SU-DHL-6 (cell line): ENCODE measurements at regions not wholly inside any gene's neighbourhood (a gene's known extent, or its start where the extent isn't known, plus 50 kb on each side); places are given as distances from the start of the nearest gene placed in this dataset.

Experiments used
- CTCF ChIP-seq: fragments of 200-600 bp; sonication (generic); IDR thresholded peaks from one replicate; pipeline ENCODE4 v1.5.1; 2017; ENCODE audit warnings: antibody characterized with exemption, mild to moderate bottlenecking, low read length, moderate library complexity; ENCODE audit not compliant: insufficient read depth, poor library complexity, severe bottlenecking
- EZH2phosphoT487 ChIP-seq: fragments of 200-600 bp; sonication (generic), shearing (Covaris generic); conservative IDR thresholded peaks from 2 replicates; pipeline ENCODE4 v1.6.1; 2018; ENCODE audit warnings: mild to moderate bottlenecking, antibody characterized with exemption, low read length, moderate library complexity, mixed read lengths

- TF ChIP-seq CTCF: no peak
- TF ChIP-seq EZH2phosphoT487: no peak
Observed at GRCh38 chr1:55888685-55889317, 673.6 kb upstream of the USP24 start.
